K562 (cell line): ENCODE measurements at regions not wholly inside any gene's neighbourhood (a gene's known extent, or its start where the extent isn't known, plus 50 kb on each side); places are given as distances from the start of the nearest gene placed in this dataset.

Experiments
- ATAC-seq: fragments of 200-7000 bp; cut with Tn5 transposase; 3 replicates; pipeline ENCODE4 v1.9.1; 2020; ENCODE audit warnings: moderate library complexity
- BruUV-seq: library from RNA; stranded (reverse); fragments of 400-500 nt; replicated peaks from 2 replicates; lab custom pipeline; 2021; lab: Mats Ljungman, UMichigan
- CTCF ChIA-PET: fragments of 300-600 bp; formaldehyde crosslinking; extraction: SDS; loops from one replicate; lab custom pipeline; 2021; ENCODE audit warnings: low intra/inter-chr PET ratio; lab: Yijun Ruan, JAX
- POLR2A ChIA-PET: fragments of 300-600, 350-650 bp; sonication (Branson Sonifier 250); formaldehyde crosslinking; extraction: SDS; loops from one replicate; lab custom pipeline; 2021; ENCODE audit warnings: antibody characterized with exemption, inconsistent platforms; lab: Yijun Ruan, JAX
- DNase-seq, 4 experiments: peaks; one replicate each; pipeline versions ENCODE4 v3.0.0 to v3.0.0-alpha.2; 2011 to 2018; ENCODE audit warnings: low spot score in 3 of 4, mixed read lengths in 3 of 4; ENCODE audit errors: extremely low read depth in 1 of 4
- FAIRE-seq: peaks from 2 replicates; lab custom pipeline; 2011; peaks lifted over from hg19 to GRCh38; lab: Jason Lieb, UNC
- H2AFZ ChIP-seq: 2 replicates; pipeline ENCODE4 v1.6.0; 2011; ENCODE audit warnings: low read depth, low read length, control low read depth, inconsistent platforms
- H3K27ac ChIP-seq: fragments of 200-600 bp; 3 replicates; pipeline ENCODE4 v1.8.0; 2011; ENCODE audit warnings: low read depth, mild to moderate bottlenecking, control low read depth, inconsistent platforms, low read length, moderate library complexity, mixed read lengths; ENCODE audit errors: extremely low read depth
- H3K27me3 ChIP-seq, 2 experiments: fragments of 300-600 bp in 1 of 2; 2 replicates in 1 of 2; 3 replicates in 1 of 2; pipeline versions ENCODE4 v1.6.0 to v1.8.0; 2011; ENCODE audit warnings: inconsistent platforms in 2 of 2, low read length in 2 of 2, mild to moderate bottlenecking in 1 of 2, mixed read lengths in 1 of 2, moderate library complexity in 1 of 2; ENCODE audit not compliant: control insufficient read depth in 2 of 2, insufficient read depth in 2 of 2
- H3K36me3 ChIP-seq: fragments of 300-600 bp; 3 replicates; pipeline ENCODE4 v1.8.0; 2011; ENCODE audit warnings: mild to moderate bottlenecking, low read length, inconsistent platforms; ENCODE audit not compliant: control insufficient read depth, insufficient read depth
- H3K4me1 ChIP-seq, 2 experiments: fragments of 200-600 bp in 1 of 2; replicated peaks in 1 of 2; 2 replicates in 1 of 2; 3 replicates in 1 of 2; pipeline versions ENCODE4 v1.5.1 to v1.8.0; 2011; ENCODE audit warnings: inconsistent platforms in 2 of 2, low read length in 2 of 2, mild to moderate bottlenecking in 1 of 2, mixed read lengths in 1 of 2, moderate library complexity in 1 of 2; ENCODE audit not compliant: control insufficient read depth in 2 of 2, insufficient read depth in 2 of 2
- H3K4me2 ChIP-seq: 2 replicates; pipeline ENCODE4 v1.6.1; 2011; ENCODE audit warnings: low read length, control low read depth, inconsistent platforms, mixed read lengths; ENCODE audit not compliant: insufficient read depth
- H3K4me3 ChIP-seq: fragments of 200-600 bp; sonication (generic), shearing (Covaris generic); 2 replicates; pipeline ENCODE4 v1.5.1; 2016; ENCODE audit warnings: control low read depth, inconsistent platforms
- H3K79me2 ChIP-seq: fragments of 200-600 bp; 3 replicates; pipeline ENCODE4 v1.8.0; 2011; ENCODE audit warnings: low read length, inconsistent platforms; ENCODE audit not compliant: control insufficient read depth, insufficient read depth
- H3K9ac ChIP-seq, 2 experiments: 2 replicates each; pipeline versions ENCODE4 v1.6.0 to v1.6.1; 2011; ENCODE audit warnings: low read depth in 2 of 2, low read length in 2 of 2, control low read depth in 1 of 2, inconsistent platforms in 1 of 2, mild to moderate bottlenecking in 1 of 2, mixed read lengths in 1 of 2; ENCODE audit not compliant: insufficient read depth in 1 of 2
- H3K9me1 ChIP-seq: one replicate; pipeline ENCODE4 v1.6.0; 2011; ENCODE audit warnings: inconsistent platforms, mild to moderate bottlenecking, low read length, moderate library complexity; ENCODE audit not compliant: control insufficient read depth, insufficient read depth
- H3K9me3 ChIP-seq: replicated peaks from 2 replicates; pipeline ENCODE4 v1.5.1; 2011; ENCODE audit warnings: low read depth, low read length, inconsistent platforms; ENCODE audit not compliant: control insufficient read depth, insufficient read depth
- H4K20me1 ChIP-seq: replicated peaks from 2 replicates; pipeline ENCODE4 v1.6.1; 2011; ENCODE audit warnings: low read length, inconsistent platforms, mixed read lengths; ENCODE audit not compliant: control insufficient read depth, insufficient read depth
- BMI1 ChIP-seq: fragments of 150-350 bp; IDR thresholded peaks from 2 replicates; pipeline ENCODE4 v1.6.1; 2014; ENCODE audit warnings: low read length
- BRF1 ChIP-seq: IDR thresholded peaks from 3 replicates; pipeline ENCODE4 v1.6.1; 2011; ENCODE audit warnings: borderline replicate concordance, mild to moderate bottlenecking; ENCODE audit not compliant: insufficient read length; ENCODE audit errors: extremely low read depth
- CREB1 ChIP-seq, 2 experiments: sonication (generic) in 1 of 2; formaldehyde crosslinking in 1 of 2; IDR thresholded peaks; 2 replicates each; pipeline versions ENCODE4 v1.6.1 to v1.8.0; 2012 to 2022; ENCODE audit warnings: inconsistent platforms in 1 of 2, mild to moderate bottlenecking in 1 of 2, missing genetic modification reagents in 1 of 2, moderate library complexity in 1 of 2
- HNRNPK ChIP-seq: fragments of 200-400 bp; formaldehyde crosslinking; IDR thresholded peaks from one replicate; pipeline ENCODE4 v1.6.1; 2018; ENCODE audit warnings: mild to moderate bottlenecking, low read depth, low read length; ENCODE audit not compliant: poor library complexity, severe bottlenecking
- IRF2 ChIP-seq: sonication (generic); formaldehyde crosslinking; IDR thresholded peaks from 2 replicates; pipeline ENCODE4 v1.8.1; 2022; ENCODE audit warnings: mild to moderate bottlenecking, missing genetic modification reagents
- MCM2 ChIP-seq: fragments of 450-650 bp; IDR thresholded peaks from 2 replicates; pipeline ENCODE4 v1.6.1; 2017; ENCODE audit warnings: low read depth, mild to moderate bottlenecking
- MTF1 ChIP-seq: fragments of 250-450 bp; sonication (Bioruptor Pico); IDR thresholded peaks from 2 replicates; pipeline ENCODE4 v1.9.0; 2021; ENCODE audit warnings: moderate library complexity, mild to moderate bottlenecking, inconsistent platforms, borderline replicate concordance
- NCOA2 ChIP-seq, 2 experiments: fragments of 450-650 bp; IDR thresholded peaks; 2 replicates each; pipeline ENCODE4 v1.6.1; 2018; ENCODE audit warnings: mild to moderate bottlenecking in 2 of 2, moderate library complexity in 1 of 2; ENCODE audit not compliant: partially characterized antibody in 2 of 2
- PHB ChIP-seq: fragments of 250-450 bp; sonication (Bioruptor Pico); IDR thresholded peaks from 2 replicates; pipeline ENCODE4 v1.5.0; 2021
- POLR3G ChIP-seq: IDR thresholded peaks from 2 replicates; pipeline ENCODE4 v1.6.1; 2011; ENCODE audit not compliant: insufficient read length, insufficient replicate concordance; ENCODE audit errors: extremely low read depth
- ZNF408 ChIP-seq: fragments of 250-450 bp; sonication (Bioruptor Pico); IDR thresholded peaks from 2 replicates; pipeline ENCODE4 v1.4.0; 2020; ENCODE audit warnings: low read depth, mild to moderate bottlenecking, moderate library complexity
- ZNF778 ChIP-seq: fragments of 450-650 bp; formaldehyde crosslinking; IDR thresholded peaks from 2 replicates; pipeline ENCODE4 v1.4.0; 2020; ENCODE audit warnings: mild to moderate bottlenecking, moderate library complexity
- WGBS: fragments of 100-300 bp; shearing (Covaris generic); methylation state at CpG from one replicate; pipeline ENCODE4 v1.1.6; 2016; ENCODE audit warnings: low coverage, mixed read lengths; ENCODE audit not compliant: insufficient coverage; ENCODE audit errors: missing lambda C conversion rate; 5-methylcytosine and 5-hydroxymethylcytosine counted together
- in situ Hi-C: fragments of 300-500 bp; cut with MboI; formaldehyde crosslinking; loops from 4 replicates; pipeline ENCODE4 v1.15.0; 2018; ENCODE audit warnings: inconsistent platforms, mixed read lengths
- intact Hi-C: fragments of 100-400 bp; cut with micrococcal nuclease; formaldehyde crosslinking; loops from 2 replicates; pipeline ENCODE4 v1.14.2; 2022
- TF ChIP-seq, protein P1 (sequence below): fragments of 450-650 bp; IDR thresholded peaks from 2 replicates; pipeline ENCODE4 v1.6.1; 2017; ENCODE audit warnings: antibody characterized with exemption, mild to moderate bottlenecking

GRCh38 chr11:10941871-10942270 lies 84.0 kb upstream of the ZBED5 start:
- Histone ChIP-seq H3K79me2 (no peaks in the 10 kb centered on the region), H3K27me3 (no peaks in the 10 kb centered on the region), H3K36me3 (no peaks in the 10 kb centered on the region), H3K4me3 (no peak overlapping the region)
- no TSS peak for BruUV-seq
- 21% methylated on average over 1 of the region's 1 CpG for WGBS
- no peak for DNase-seq
- no peak for TF ChIP-seq ZNF778 (CRISPR knock-in tag)
- TF ChIP-seq IRF2: no peak
- no peak for TF ChIP-seq POLR3G
- no peak for TF ChIP-seq HNRNPK
- no peak for TF ChIP-seq NCOA2 (IDR thresholded peaks at IDR 0.05; ENCODE audit: partially characterized antibody in 2 of 2)
- TF ChIP-seq MTF1: no peak
- no peak for TF ChIP-seq ZNF408 (CRISPR knock-in tag)
- TF ChIP-seq CREB1 (IDR thresholded peaks at IDR 0.05): no peak
- no peak for TF ChIP-seq CREB1 (CRISPR knock-in tag; IDR thresholded peaks at IDR 0.05)
- TF ChIP-seq MCM2: no peak
- no peak for TF ChIP-seq BMI1
- TF ChIP-seq, protein P1, sequence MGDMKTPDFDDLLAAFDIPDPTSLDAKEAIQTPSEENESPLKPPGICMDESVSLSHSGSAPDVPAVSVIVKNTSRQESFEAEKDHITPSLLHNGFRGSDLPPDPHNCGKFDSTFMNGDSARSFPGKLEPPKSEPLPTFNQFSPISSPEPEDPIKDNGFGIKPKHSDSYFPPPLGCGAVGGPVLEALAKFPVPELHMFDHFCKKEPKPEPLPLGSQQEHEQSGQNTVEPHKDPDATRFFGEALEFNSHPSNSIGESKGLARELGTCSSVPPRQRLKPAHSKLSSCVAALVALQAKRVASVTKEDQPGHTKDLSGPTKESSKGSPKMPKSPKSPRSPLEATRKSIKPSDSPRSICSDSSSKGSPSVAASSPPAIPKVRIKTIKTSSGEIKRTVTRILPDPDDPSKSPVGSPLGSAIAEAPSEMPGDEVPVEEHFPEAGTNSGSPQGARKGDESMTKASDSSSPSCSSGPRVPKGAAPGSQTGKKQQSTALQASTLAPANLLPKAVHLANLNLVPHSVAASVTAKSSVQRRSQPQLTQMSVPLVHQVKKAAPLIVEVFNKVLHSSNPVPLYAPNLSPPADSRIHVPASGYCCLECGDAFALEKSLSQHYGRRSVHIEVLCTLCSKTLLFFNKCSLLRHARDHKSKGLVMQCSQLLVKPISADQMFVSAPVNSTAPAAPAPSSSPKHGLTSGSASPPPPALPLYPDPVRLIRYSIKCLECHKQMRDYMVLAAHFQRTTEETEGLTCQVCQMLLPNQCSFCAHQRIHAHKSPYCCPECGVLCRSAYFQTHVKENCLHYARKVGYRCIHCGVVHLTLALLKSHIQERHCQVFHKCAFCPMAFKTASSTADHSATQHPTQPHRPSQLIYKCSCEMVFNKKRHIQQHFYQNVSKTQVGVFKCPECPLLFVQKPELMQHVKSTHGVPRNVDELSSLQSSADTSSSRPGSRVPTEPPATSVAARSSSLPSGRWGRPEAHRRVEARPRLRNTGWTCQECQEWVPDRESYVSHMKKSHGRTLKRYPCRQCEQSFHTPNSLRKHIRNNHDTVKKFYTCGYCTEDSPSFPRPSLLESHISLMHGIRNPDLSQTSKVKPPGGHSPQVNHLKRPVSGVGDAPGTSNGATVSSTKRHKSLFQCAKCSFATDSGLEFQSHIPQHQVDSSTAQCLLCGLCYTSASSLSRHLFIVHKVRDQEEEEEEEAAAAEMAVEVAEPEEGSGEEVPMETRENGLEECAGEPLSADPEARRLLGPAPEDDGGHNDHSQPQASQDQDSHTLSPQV: no peak
- no peak for TF ChIP-seq PHB
- TF ChIP-seq BRF1: no peak
- TF ChIP-seq, all 486 proteins: peak for 0
- in situ Hi-C loops (no loop called here), intact Hi-C loops (no loop called here)
- H3K9me1 ChIP-seq: no peaks in the 10 kb centered on the region
- H3K9ac ChIP-seq: no peak overlapping the region
- no peak overlapping the region for H3K27ac ChIP-seq
- H4K20me1 ChIP-seq: no peaks in the 10 kb centered on the region
- ChIA-PET CTCF (no interaction called here), POLR2A (interaction anchor here (1.2 to 2.4 kb wide), 5 partner anchors 8 to 133 kb away, joined by 3 to 6 read pairs (median 5); partner anchors contain the start of gene EIF4G2)
- no peaks in the 10 kb centered on the region; a peak in 1 of 5 replicates for H3K4me1 ChIP-seq
- ATAC-seq: no peak
- H3K9me3 ChIP-seq: no peaks in the 10 kb centered on the region
- H2AFZ ChIP-seq: no peak overlapping the region
- H3K4me2 ChIP-seq: no peak overlapping the region
- FAIRE-seq: no peak
